Activated CD8-positive, alpha-beta memory T cell treated with anti-CD3 and anti-CD28 coated beads, Interleukin-2, amount 50 U/mL, for 24 hours (primary cell): ENCODE measurements at regions not wholly inside any gene's neighbourhood (a gene's known extent, or its start where the extent isn't known, plus 50 kb on each side); places are given as distances from the start of the nearest gene placed in this dataset.
"Not testable (repeated sequence)": the region's sequence is repeated elsewhere in the genome, so short reads cannot be mapped to it uniquely, and the experiment has no call there.

Experiments
- DNase-seq: peaks from one replicate; pipeline ENCODE4 v3.0.0-alpha.2; 2020; ENCODE audit errors: extremely low read depth

DNA sequence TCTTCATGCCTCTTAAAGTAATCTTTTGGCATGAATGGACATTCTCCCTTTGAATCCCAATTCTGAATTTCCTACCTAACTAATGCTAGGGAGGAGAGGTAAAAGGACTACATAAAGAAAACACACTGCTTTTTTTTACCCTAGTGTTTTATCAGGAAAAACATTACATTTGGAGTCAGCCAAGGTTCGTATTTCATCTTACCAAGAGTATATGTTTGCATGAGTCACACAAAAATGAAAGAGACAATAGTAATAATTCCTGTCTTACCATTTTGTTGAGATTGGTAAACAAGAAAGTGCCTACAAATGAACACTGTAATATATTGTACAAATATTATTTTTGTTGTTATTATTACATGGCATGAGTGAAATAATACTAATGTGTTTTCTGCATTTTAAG, 112.9 kb upstream of the WARS2 start:
- no peak for DNase-seq

DNA sequence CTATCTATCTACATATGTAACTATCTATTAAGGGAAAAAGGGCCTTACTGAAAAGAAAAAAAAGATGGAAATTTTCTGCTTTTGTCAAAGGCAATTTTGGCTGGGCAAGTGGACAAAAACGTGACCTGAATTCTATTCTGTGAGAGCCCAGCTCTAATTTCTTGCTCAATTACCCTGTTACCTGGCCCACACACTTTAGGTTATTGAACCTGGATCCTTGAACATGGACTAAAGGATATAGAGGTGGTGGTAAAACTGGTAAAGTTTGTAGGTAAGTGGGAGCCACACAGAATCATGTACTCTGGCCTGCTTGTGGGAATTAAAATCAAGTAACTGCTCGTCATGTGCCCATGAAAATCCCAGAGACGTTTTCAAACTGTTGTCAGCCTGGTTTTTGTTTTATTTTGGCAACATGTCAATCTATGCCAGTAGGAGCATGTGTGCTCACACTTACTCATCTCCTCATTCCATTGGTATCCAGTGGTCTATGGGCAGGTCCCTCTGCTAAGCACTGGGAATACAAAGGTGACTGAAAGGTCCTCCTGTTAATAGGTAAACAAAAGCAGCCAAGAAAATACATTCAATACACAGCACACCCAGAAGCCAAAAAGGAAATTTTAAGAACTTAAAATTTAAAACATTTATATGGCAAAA, 113.7 kb upstream of the WARS2 start:
- DNase-seq: no peak

DNA sequence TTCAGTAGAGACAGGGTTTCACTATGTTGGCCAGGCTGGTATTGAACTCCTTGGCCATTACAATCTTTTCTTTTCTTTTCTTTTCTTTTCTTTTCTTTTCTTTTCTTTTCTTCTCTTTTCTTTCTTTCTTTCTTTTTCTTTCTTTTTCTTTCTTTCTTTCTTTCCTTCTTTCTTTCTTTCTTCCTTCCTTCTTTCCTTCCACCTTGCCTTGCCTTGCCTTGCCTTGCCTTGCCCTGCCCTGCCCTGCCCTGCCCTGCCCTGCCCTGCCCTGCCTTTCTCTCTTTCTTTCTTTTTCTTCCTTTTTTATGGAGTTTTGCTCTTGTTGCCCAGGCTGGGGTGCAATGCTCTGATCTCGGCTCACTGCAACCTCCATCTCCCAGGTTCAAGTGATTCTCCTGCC, 112.5 kb upstream of the HAO2 start:
- DNase-seq: not testable (repeated sequence)

DNA sequence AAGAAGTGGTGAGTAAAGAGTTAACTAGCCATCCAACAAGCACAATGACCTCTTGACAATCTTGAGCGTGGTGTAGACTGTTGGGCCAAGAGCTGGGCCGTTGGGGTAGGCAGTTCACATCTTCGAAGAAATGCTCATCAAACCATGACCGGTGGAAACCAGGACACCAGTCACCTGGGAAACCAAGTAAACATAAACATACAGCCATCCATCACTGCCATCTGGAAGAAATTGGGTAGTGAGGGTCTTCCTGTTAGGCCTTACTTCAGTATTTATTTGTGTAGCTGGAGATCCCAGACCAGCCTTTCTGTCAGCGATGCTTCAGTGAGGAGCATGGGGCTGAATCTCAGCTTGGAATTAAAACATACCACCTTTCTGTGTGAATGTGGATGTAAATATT, 108.1 kb upstream of the HAO2 start:
- no peak for DNase-seq

DNA sequence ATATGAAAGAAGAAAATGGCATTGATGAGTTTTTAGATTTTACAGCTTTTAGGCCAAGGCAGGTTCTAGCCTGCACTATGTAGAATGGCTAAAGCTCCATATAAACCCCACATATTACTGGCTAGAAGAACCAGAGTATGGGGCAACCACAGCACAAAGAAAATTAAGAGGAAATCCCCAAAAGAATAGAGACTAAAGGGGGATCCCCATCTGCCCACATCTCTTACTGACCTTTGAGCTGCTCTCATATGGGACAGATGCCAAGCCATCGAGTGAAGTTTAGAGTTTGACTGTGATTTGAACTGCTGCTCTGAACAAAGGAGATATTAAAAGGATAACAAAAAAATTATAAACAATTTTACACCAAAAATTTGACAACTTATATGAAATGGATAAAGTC, 102.2 kb upstream of the HAO2 start:
- no peak for DNase-seq

DNA sequence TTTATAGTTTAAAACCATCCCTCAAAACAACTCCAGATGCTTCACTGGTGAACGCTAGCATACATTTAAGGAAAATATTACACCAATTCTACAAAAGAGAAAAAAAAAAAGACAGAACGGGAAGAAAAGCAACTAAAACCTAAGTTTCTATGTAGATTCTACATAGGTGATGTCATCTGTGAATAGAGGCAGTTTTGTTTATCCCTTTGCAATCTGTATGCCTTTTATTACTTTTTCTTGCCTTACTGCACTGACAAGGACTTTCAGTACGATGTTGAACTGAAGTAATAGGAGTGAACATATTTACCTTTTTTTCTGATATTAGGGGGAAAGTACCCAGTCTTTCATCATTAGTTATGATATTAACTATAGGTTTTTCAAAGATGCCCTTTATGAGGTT, 101.7 kb upstream of the HAO2 start:
- no peak for DNase-seq

DNA sequence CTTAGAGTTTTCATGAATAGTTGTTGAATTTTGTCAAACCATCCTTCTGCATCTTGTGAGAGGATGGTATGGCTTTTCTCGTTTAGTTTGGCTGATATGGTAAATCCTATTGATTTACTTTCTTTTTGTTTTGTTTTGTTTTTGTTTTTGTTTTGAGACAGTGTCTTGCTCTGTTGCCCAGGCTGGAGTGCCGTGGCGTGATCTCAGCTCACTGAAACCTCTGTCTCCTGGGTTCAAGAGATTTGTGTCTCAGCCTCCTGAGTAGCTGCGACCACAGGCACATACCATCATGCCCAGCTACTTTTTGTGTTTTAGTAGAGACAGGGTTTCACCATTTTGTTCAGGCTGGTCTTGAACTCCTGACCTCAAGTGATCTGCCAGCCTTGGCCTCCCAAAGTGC, 101.3 kb upstream of the HAO2 start:
- not testable (repeated sequence) for DNase-seq

DNA sequence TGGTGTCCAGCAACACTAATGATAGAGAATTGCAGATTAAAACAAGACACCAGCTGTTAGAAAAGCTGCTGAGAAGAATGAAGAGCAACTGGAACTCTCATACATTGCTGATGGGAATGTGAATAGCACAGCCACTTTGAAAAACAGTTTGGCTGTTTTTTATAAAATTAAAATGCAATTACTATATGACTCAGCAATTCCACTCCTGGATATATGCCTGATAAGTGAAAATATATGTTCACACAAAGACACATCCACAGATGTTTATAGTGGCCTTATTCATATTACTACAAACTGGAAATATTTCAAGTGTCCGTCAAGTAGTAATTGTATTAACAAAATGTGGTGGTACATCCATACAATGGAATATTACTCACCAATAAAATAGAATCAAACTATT, 99.7 kb upstream of the HAO2 start:
- no peak for DNase-seq

DNA sequence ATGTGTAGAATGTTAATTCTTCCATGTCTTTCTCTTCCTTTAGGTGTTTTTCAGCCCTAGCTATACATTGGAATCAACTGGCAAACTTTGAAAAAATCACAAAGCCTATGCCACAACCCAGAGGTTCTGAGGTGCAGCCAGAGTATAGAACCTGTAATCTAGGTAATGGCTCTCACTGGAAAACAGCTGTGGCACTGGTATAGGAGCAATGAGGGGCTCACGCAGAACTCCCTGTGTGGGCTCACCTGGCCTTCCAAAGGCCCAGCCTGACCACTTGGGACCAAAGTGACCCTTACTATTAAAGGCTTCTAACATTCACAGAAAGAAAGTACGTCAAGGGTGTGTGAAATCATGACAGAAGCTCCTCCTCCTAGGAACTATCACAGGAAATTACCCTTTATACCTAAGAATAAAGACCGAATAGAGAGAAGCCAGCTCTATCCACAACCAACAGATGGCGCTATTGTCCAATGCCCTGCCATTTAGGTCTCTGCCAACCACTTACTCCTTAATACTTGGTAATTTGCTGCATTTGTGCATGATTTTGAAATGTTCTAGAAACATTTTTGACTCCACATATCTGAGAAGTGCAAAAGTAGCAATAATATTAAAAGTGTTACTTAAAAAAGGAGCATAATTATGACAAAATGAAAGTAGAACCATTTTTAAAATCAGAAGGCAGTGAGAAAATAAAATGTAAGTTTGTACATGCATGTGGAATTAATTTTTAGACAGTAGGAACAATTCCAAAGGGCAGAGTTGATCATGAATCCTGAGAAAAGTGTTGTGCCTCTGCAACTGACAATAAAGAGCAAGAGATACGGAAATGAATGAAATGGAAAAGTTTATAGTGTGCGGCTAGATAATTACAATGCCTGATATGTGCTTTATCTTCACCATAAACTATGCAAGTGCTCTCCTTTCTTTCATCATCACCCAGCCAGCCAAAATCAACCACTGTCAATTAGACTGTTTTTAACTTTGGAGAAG, 93.1 kb upstream of the HAO2 start:
- peak; percentile 8 for DNase-seq

DNA sequence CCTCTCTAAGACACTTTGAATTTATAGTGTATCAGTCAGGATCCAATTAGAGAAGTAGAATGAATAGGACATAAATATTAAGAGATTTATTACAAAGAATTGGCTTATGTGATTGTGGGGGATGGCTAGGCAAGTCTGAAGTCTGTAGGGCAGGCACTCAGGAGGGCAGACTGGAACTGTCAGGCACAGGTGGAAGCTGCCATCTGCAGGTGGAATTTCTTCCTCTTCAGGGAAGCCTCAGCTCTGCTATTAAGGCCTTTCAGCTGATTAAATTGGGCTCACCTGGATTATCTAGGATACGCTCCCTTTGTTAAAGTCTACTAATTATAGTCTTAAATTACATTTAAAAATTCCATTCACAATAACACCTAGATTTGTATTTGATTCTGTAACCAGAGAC, 92.0 kb upstream of the HAO2 start:
- DNase-seq: no peak

DNA sequence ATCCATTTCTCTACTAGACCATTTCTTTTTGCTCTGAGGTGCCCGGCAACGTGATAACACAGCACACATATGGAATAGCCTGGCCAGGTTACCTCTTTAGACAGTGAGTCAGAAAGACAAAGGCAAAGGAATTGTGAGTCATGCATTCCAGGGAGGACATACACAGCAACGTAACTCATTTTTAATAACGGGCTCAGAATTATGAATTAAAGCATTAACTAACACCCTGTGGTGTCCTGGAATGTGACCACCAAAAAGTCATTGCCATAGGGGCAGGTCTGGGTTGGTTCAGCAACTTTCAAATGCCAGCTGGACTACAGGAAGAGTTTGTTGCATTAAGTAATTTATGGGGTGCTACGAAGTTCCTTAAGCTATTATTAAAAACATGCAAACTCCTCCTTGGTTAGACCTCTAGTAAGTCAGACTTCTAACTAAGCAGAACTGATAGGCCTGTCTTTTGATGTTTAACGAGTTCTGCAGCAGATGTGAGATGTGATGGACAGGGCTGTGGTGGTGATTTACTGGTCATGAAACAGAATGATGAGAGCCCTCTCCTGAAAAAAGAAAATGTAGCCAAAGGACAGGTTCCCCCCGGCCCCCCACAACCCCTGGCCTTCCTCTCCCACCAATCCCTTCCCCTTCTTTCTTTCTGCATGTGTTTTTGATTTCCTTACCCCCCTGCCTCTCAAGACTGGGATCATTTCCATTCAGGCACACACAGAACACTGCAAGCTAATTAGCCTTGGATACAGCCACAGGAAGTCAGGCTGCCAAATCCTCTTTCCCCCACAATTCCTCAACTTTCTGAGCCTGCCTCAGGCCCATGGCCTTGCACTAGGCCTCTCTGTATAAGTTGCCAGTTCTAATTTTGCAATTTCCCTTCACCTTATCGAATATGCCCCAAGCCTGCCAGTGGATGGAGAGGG, 88.9 kb upstream of the HAO2 start:
- DNase-seq: no peak

DNA sequence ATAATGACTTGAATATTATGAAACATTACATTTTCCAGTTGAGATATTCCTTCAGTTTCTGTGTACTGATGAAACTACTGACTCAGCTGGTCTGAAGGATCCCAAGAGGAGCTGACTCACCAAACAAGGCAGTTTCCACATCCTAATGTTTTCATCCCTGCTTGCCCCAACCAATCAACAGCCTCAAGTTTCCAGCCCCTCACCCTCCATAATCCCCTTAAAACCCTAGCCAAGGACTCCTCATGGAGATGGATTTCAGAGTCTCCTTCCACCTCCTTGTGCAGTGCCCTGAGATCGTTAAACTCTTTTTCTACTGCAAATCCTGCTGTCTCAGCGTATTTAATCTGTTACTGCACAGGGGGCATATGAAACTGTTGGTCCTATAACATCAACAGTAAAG, 83.1 kb upstream of the HAO2 start:
- DNase-seq: no peak

DNA sequence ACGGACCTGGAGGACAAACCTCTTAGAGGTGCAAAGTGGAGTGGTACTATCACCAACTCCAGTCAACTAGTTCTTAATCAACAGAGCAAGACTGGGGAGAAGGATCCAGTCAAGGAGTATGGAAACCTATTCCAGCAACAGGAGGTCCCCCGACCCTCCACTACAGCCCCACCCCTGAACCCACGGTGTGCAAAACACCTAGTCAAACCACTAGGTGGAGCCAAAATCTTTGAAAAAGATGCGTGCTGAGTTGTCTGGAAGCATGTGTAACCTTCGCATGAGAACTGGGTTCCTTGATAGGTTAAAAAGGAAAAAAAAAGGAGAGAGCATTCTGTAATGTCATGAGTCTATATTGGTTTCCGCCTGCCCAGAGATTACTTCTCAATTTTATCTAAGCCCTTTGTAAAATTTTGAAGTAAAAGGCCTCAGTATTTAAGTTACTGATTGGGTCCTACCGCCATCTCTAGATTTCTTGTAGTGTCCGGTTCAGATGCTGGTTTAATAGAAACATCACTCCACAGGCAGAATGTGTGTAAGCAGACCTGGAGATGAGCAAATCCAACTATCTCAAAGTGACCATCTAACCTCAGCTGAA, 81.9 kb upstream of the HAO2 start:
- no peak for DNase-seq

DNA sequence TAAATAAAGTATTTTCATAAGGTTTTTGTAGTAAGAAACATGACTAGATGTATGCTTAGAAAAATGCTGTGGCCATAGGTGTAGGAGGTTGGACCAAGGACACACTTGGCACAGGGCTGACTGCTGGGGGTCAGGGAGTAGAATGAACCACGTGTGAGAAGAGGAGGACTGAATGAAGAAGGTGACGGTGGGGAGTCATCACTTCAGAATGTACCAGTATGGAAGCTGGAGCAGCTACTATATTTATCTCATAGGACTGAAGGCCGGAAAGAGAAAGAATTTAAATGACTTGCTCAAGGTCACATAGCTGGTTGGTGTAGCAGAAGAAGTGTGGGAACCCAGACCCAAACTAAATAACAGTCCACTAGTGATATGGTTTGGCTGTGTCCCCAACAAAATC, 79.8 kb upstream of the HAO2 start:
- DNase-seq: no peak

DNA sequence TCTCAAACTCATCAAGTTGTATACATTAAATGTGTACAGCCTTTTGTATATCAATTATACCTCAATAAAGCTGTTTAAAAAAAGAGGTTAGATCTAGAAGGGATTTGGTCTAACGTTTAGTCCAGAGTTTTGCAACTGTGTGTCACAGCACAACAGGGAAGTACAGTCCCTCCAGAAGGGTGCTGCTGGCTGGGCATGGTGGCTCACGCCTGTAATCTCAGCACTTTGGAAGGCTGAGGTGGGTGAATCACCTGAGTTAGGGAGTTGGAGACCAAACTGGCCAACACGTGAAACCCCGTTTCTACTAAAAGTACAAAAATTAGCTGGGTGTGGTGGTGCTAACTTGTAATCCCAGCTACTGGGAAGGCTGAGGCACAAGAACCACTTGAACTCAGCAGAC, 78.3 kb upstream of the HAO2 start:
- no peak for DNase-seq

DNA sequence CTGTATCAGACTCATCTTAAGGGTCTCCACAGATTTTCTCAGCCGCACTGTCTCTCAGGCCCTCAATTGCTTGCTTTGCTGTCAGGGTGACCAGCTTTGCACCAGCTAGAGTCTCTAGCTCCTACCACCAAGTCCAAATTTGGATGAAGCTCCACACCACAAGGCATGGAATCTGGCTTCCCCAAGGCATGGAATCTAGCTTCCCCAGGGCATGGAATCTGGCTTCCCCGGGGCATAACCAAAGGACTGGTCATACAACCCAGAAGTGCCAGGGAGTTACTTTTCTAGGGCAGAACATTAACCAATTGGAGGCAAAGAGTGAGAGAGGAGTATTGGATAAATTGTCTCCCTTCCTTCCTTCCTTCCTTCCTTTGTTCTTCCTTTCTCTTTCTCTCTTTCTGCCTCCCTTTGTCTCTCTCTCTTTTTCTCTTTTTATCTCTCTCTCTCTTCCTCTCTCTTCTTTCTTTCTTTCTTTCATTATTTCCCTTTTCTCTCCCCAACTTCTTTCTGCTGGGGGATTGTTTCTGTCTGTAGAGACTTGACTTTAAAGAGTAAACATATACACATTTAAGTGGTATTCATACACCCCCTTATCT, 76.9 kb upstream of the HAO2 start:
- no peak for DNase-seq

DNA sequence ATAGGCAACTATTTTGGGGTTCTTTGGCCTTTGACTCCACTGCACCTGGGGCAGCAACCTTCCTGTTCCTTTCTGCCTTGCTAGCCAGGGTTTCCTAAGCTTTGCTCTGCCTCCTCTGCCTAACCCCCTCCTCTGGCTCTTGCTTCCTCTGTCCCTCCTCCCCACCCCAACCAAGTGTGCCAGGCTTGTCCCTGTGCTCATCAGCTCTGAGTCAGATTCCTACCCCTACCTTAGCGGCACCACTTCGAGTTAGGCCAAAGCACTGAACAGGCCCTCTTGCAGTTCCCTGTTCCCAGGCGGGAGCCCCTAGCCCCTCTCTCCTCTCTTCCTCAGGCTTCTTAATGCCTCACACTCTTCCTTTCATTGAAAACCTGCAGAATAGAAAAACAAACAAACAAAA, 74.8 kb upstream of the HAO2 start:
- no peak for DNase-seq

DNA sequence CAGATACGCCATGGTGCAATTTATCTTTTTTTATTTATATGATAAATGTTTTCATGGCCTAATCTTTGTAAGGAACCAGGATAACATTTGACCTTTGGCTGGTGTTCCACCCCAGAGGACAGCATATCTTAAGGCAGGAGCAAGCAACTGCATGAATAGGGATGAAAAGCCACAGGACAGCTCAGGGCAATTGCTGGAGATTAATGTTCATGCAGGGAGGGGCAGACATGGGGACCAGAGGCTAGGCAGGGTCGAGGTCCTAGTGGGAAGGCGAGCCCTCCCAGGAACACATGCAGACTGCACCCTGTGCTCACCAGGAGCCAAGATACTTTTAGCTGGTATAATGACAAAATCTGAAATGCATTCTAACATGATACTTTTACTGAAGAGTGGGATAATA, 74.4 kb upstream of the HAO2 start:
- DNase-seq: no peak

DNA sequence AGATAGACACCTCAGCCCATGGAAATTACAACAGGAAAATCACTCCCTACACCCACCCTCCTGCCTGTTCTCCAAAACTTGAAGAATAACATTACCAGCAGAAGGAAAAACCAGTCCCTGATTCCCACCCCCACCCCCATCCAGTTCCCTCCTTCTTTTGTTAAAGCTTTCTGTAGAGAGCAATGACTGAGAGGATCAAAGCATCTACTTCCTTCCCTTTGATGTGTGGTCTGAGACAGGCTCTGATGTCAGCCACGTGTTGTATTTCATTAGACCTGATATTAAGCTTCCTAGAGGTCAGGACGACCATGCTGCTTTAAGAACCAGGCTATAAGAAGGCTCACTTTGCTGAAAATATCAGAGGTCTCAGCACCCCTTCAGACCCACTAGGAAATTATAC, 73.9 kb upstream of the HAO2 start:
- no peak for DNase-seq

DNA sequence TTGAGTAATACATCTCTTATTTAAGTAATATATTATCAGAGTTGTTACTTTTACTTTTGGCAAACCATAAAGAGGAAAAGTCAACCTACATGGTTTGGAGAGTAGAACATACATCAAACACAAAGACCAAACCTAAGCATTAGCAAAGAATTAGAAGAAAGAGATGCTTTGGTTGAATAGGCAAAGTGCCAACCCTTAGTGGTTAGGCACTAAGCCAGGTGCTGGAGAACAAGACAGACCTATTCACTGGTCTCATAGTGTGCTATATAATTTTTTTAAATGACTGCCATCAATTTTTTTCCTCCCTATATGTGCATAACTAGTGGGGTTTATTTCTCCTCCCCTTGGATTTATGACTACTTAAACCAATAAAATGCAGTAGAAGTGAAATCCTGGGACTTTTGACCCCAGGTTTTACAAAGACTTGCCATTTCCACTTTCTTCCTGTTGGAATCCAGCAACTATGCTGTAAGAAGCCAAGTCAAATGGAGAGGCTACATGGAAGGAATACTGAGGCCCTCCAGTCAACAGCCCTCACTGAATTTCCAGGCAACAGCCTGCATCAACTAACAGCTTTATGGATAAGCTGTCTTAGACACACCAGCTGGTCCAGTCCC, 69.8 kb upstream of the HAO2 start:
- DNase-seq: no peak

DNA sequence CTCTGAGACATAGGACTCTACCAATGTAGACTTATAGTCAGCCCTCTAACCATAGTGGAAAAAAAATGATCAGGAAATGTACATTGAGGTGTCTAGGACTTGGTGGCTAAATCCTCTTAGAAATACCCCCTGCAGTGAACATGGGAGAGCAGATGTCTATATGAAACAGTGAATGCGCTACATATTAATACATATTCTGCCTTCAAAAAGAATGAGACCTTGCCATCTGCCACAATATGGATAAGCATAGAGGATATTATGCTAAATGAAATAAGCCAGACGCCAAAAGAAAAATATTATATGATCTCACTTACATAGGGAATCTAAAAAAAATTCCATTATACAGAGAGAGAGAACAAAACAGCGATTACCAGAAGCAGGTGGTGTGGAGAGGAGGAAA, 66.6 kb upstream of the HAO2 start:
- DNase-seq: no peak
